C4-2B (cell line): ENCODE measurements at regions not wholly inside any gene's neighbourhood (a gene's known extent, or its start where the extent isn't known, plus 50 kb on each side); places are given as distances from the start of the nearest gene placed in this dataset.

Experiments used
- ZFX ChIP-seq: fragments of 450-650 bp; IDR thresholded peaks from 2 replicates; pipeline ENCODE4 v1.6.1; 2017
- TF ChIP-seq, protein P1 (sequence below): fragments of 450-650 bp; conservative IDR thresholded peaks from 2 replicates; pipeline ENCODE4 v1.5.1; 2017; ENCODE audit warnings: mild to moderate bottlenecking

DNA sequence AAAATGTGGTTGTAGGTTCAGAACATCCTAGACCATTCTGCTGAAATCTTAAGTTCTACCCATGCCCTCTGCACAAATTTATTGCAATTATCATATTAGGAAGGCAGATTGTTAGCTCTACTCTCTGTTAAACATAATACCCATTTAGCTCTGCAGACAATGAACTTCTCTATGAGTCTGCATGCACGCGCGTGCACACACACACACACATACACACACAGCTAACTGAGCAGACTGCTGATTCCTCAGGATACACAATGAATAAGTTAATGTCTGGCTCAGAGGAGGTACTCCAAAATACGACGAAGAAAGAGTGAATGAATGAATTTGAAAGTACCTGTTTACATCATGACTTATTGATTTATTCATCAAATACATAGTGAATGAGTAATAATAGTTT lies 276.2 kb upstream of the SORCS1 start:
- TF ChIP-seq, protein P1, sequence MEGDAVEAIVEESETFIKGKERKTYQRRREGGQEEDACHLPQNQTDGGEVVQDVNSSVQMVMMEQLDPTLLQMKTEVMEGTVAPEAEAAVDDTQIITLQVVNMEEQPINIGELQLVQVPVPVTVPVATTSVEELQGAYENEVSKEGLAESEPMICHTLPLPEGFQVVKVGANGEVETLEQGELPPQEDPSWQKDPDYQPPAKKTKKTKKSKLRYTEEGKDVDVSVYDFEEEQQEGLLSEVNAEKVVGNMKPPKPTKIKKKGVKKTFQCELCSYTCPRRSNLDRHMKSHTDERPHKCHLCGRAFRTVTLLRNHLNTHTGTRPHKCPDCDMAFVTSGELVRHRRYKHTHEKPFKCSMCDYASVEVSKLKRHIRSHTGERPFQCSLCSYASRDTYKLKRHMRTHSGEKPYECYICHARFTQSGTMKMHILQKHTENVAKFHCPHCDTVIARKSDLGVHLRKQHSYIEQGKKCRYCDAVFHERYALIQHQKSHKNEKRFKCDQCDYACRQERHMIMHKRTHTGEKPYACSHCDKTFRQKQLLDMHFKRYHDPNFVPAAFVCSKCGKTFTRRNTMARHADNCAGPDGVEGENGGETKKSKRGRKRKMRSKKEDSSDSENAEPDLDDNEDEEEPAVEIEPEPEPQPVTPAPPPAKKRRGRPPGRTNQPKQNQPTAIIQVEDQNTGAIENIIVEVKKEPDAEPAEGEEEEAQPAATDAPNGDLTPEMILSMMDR, result no peak
- TF ChIP-seq ZFX, result no peak
